Neural crest cell (in vitro differentiated cells): ENCODE measurements at regions not wholly inside any gene's neighbourhood (a gene's known extent, or its start where the extent isn't known, plus 50 kb on each side); places are given as distances from the start of the nearest gene placed in this dataset.

ENCODE experiments used
- DNase-seq: peaks from one replicate; pipeline ENCODE4 v3.0.0; 2021; ENCODE audit warnings: low read depth, mixed read lengths, low spot score
- H3K27ac Mint-ChIP-seq: one replicate; pipeline ENCODE4 v1.8.0; 2021; ENCODE audit warnings: mild to moderate bottlenecking, mixed read lengths; ENCODE audit not compliant: unreplicated experiment
- H3K27me3 Mint-ChIP-seq: 2 replicates; pipeline ENCODE4 v1.8.0; 2021; ENCODE audit warnings: low read depth, mild to moderate bottlenecking, mixed read lengths
- H3K36me3 Mint-ChIP-seq: 2 replicates; pipeline ENCODE4 v1.8.0; 2021; ENCODE audit warnings: low read depth, mild to moderate bottlenecking, mixed read lengths
- H3K4me1 Mint-ChIP-seq: 2 replicates; pipeline ENCODE4 v1.8.0; 2021; ENCODE audit warnings: mixed read lengths
- H3K4me3 Mint-ChIP-seq: one replicate; pipeline ENCODE4 v1.8.0; 2021; ENCODE audit warnings: mild to moderate bottlenecking, mixed read lengths
- H3K9me3 Mint-ChIP-seq: 2 replicates; pipeline ENCODE4 v1.8.0; 2021; ENCODE audit warnings: mixed read lengths
- TF ChIP-seq, protein P1 (sequence below): fragments of 200-600 bp; sonication (generic); conservative IDR thresholded peaks from 2 replicates; pipeline ENCODE4 v1.5.0; 2021; ENCODE audit warnings: antibody characterized with exemption, mild to moderate bottlenecking

DNA sequence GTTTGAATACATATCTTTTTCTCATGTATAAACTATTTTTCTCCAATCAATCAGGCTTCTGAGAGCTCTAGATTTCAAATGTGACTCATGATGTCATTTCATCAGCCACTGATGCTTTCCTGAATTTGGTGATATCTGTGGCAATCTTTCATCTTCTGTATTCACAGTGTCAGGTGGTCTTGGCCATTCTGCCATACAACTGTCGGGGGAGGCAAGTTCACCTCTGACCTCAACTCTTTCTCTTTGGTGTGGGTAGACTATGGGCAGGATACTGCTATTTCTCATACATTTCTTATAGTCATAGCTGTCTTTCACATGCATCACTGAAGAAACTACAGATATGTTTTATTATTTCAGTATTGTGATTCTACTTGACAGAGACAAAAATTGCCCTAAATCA lies 414.1 kb upstream of the MEF2C start:
- Mint-ChIP-seq H3K27ac (no peak overlapping the region), H3K27me3 (no peaks in the 10 kb centered on the region), H3K36me3 (no peaks in the 10 kb centered on the region), H3K4me1 (no peaks in the 10 kb centered on the region), H3K9me3 (no peaks in the 10 kb centered on the region), H3K4me3 (no peak overlapping the region)
- no peak for DNase-seq
- TF ChIP-seq, protein P1, sequence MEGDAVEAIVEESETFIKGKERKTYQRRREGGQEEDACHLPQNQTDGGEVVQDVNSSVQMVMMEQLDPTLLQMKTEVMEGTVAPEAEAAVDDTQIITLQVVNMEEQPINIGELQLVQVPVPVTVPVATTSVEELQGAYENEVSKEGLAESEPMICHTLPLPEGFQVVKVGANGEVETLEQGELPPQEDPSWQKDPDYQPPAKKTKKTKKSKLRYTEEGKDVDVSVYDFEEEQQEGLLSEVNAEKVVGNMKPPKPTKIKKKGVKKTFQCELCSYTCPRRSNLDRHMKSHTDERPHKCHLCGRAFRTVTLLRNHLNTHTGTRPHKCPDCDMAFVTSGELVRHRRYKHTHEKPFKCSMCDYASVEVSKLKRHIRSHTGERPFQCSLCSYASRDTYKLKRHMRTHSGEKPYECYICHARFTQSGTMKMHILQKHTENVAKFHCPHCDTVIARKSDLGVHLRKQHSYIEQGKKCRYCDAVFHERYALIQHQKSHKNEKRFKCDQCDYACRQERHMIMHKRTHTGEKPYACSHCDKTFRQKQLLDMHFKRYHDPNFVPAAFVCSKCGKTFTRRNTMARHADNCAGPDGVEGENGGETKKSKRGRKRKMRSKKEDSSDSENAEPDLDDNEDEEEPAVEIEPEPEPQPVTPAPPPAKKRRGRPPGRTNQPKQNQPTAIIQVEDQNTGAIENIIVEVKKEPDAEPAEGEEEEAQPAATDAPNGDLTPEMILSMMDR, result no peak

DNA sequence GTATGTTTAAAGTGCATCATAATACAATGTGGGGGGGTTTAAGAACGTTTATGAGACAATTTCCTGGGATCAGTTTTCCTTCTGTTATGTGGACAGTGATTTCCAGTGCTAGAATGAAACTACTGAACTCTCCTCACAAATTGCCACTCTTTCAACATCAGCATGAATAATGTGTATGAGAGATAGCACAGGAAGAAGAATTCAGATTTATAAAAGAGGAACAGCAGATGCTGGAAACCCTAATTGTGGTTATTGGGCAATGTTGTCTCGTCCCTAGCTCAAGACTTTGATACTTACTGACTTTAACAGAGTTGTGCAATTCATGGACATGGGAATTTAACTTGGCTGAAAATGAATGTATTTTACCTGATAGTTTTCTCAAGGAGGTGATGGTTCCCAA lies 410.8 kb upstream of the MEF2C start:
- TF ChIP-seq, protein P1, result no peak

DNA sequence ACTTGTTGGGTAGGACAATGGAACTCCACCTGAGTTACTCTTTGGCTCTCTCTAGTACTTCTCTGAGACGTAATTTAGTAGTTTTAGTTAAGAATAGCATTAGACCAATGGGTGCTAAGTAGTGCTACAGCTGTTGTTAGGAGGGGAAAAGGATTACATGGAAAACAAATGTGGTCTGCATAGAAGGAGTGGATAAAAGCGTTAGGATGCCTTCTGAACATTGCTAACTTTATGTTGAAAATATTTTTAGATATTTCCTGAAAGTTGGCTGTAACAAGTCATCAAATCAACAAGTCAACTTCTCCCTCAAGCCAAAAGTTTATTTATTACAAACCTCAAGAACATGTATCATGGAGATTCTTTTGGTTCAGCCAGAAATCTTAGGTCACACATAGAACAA lies 409.5 kb upstream of the MEF2C start:
- Mint-ChIP-seq H3K4me3 (no peak overlapping the region), H3K27me3 (no peaks in the 10 kb centered on the region), H3K27ac (no peak overlapping the region), H3K36me3 (no peaks in the 10 kb centered on the region), H3K9me3 (no peaks in the 10 kb centered on the region), H3K4me1 (no peaks in the 10 kb centered on the region)
- TF ChIP-seq, protein P1, result no peak
- no peak for DNase-seq

More for the DNA sequence above, 410.8 kb upstream of the MEF2C start:
- Mint-ChIP-seq H3K9me3 (no peaks in the 10 kb centered on the region), H3K36me3 (no peaks in the 10 kb centered on the region), H3K27me3 (no peaks in the 10 kb centered on the region), H3K4me1 (no peaks in the 10 kb centered on the region), H3K4me3 (no peak overlapping the region), H3K27ac (no peak overlapping the region)
- no peak for DNase-seq

DNA sequence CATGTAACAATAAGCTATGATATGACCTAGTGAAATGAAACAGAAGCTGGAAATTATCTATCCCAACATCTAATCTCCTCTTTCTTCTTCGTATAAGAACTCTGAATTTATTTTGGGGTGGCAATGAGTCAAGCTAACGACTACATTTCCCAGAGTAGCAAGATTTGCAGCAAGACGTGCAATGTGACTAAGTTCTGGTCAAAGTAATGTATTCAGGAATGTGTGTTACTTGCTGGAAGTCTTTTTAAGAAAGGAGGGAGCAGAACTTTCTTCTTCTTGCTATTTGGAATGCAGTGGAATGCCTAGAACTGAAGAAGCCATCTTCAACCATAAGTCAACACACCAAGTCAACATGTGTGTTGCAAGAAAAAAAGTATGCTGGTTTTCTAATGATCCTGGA lies 406.6 kb upstream of the MEF2C start:
- TF ChIP-seq, protein P1, result no peak
- Mint-ChIP-seq H3K27ac (no peak overlapping the region), H3K9me3 (peaks cover 2% of the 10 kb centered on the region), H3K36me3 (no peaks in the 10 kb centered on the region), H3K27me3 (no peaks in the 10 kb centered on the region), H3K4me1 (no peaks in the 10 kb centered on the region), H3K4me3 (no peak overlapping the region)
- DNase-seq, result no peak

DNA sequence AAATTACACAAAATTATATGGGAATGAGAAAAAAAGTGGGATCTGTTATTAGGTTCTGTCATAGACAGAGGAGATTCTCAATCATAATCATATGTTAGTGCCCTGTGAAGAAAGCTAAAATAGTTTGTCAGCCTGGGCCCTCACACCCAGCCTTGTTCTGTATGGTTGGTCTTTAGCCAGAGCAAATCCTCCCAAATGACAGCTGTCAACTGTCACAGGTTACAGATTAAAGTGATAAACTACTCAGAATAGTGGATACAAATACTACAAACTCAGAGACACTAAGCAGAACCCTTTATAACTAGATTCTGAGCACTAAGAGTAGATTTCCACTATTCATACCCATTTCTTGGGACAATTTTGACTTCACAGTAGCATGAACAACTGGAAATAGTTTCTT lies 405.0 kb upstream of the MEF2C start:
- Mint-ChIP-seq H3K27ac (no peak overlapping the region), H3K36me3 (no peaks in the 10 kb centered on the region), H3K4me1 (no peaks in the 10 kb centered on the region), H3K9me3 (peaks cover 2% of the 10 kb centered on the region), H3K27me3 (no peaks in the 10 kb centered on the region), H3K4me3 (no peak overlapping the region)
- TF ChIP-seq, protein P1, result no peak
- DNase-seq, result no peak

DNA sequence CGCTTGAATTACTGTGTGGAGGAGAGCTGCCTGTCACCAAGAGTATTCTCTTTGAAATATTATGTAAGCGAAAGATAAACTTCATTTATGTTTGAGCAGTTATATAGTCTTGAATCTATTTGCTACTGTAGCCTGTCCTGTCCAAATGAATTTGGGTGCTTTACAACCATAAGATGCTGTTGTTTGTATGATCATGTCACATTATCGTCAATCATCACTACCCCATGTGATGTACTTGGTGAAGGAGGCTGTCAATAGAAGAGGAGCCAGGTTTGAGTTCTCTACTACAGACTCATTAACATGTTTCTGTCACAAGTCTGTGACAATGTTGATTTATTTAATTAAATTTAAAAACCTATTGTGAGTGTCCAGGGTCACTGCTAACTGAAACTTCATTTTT lies 403.3 kb upstream of the MEF2C start:
- Mint-ChIP-seq H3K4me1 (peaks cover 6% of the 10 kb centered on the region), H3K36me3 (no peaks in the 10 kb centered on the region), H3K27ac (no peak overlapping the region), H3K9me3 (peaks cover 2% of the 10 kb centered on the region), H3K4me3 (no peak overlapping the region), H3K27me3 (no peaks in the 10 kb centered on the region)
- TF ChIP-seq, protein P1, result no peak
- no peak for DNase-seq
